Liver (tissue), 8 donors: ENCODE measurements at regions not wholly inside any gene's neighbourhood (a gene's known extent, or its start where the extent isn't known, plus 50 kb on each side); places are given as distances from the start of the nearest gene placed in this dataset.

Experiments used
- DNase-seq: peaks from one replicate; pipeline ENCODE4 v3.0.0-alpha.2; 2017; ENCODE audit warnings: low spot score
- H3K27ac ChIP-seq, 2 donors: one replicate each; pipeline ENCODE4 v1.7.0; 2013; ENCODE audit warnings: inconsistent platforms in 2 of 2, low read length in 2 of 2, control low read depth in 1 of 2, low read depth in 1 of 2, mild to moderate bottlenecking in 1 of 2
- H3K27me3 ChIP-seq, 4 donors: one replicate each; pipeline versions ENCODE4 v1.6.1 to v1.7.0; 2013; ENCODE audit warnings: low read length in 3 of 4, inconsistent platforms in 1 of 4, mild to moderate bottlenecking in 1 of 4, moderate library complexity in 1 of 4; ENCODE audit not compliant: control insufficient read depth in 4 of 4, insufficient read depth in 4 of 4
- H3K36me3 ChIP-seq, 4 donors: one replicate each; pipeline versions ENCODE4 v1.6.1 to v1.7.0; 2013; ENCODE audit warnings: low read length in 3 of 4, mild to moderate bottlenecking in 3 of 4, low read depth in 1 of 4, moderate library complexity in 1 of 4; ENCODE audit not compliant: control insufficient read depth in 4 of 4, insufficient read depth in 3 of 4
- H3K4me1 ChIP-seq, 4 donors: one replicate each; pipeline versions ENCODE4 v1.6.1 to v1.7.0; 2013; ENCODE audit warnings: low read length in 3 of 4, mild to moderate bottlenecking in 3 of 4, moderate library complexity in 1 of 4; ENCODE audit not compliant: control insufficient read depth in 4 of 4, insufficient read depth in 4 of 4
- H3K4me3 ChIP-seq, 3 donors: one replicate each; pipeline versions ENCODE4 v1.6.1 to v1.7.0; 2013; ENCODE audit warnings: low read length in 3 of 3, control low read depth in 1 of 3, low read depth in 1 of 3, mild to moderate bottlenecking in 1 of 3
- H3K9ac ChIP-seq, 2 donors: one replicate each; pipeline ENCODE4 v1.7.0; 2013; ENCODE audit warnings: low read length in 2 of 2, mild to moderate bottlenecking in 2 of 2, moderate library complexity in 2 of 2, control low read depth in 1 of 2, low read depth in 1 of 2
- H3K9me3 ChIP-seq, 4 donors: one replicate each; pipeline versions ENCODE4 v1.6.1 to v1.7.0; 2013; ENCODE audit warnings: low read length in 3 of 4; ENCODE audit not compliant: control insufficient read depth in 4 of 4
- ATF3 ChIP-seq: IDR thresholded peaks from 2 replicates; pipeline ENCODE4 v1.6.1; 2016; ENCODE audit warnings: antibody characterized with exemption
- CTCF ChIP-seq: fragments of 150-350 bp; IDR thresholded peaks from 2 replicates; pipeline ENCODE4 v1.5.1; 2017; ENCODE audit warnings: improper control_type of control experiment, low read depth, low read length; ENCODE audit not compliant: missing input control
- EGR1 ChIP-seq, 2 donors: IDR thresholded peaks; 2 replicates each; pipeline ENCODE4 v1.6.1; 2016 to 2018; ENCODE audit warnings: antibody characterized with exemption in 2 of 2, low read depth in 2 of 2
- FOXA1 ChIP-seq: IDR thresholded peaks from 2 replicates; pipeline ENCODE4 v1.6.1; 2016; ENCODE audit warnings: antibody characterized with exemption
- FOXA2 ChIP-seq: IDR thresholded peaks from 2 replicates; pipeline ENCODE4 v1.6.1; 2016; ENCODE audit warnings: antibody characterized with exemption
- GABPA ChIP-seq, 2 donors: IDR thresholded peaks in 1 of 2; conservative IDR thresholded peaks in 1 of 2; 2 replicates each; pipeline ENCODE4 v1.6.1; 2016; ENCODE audit warnings: antibody characterized with exemption in 2 of 2, mild to moderate bottlenecking in 1 of 2, moderate library complexity in 1 of 2
- HNF4A ChIP-seq, 2 donors: conservative IDR thresholded peaks; 2 replicates each; pipeline ENCODE4 v1.6.1; 2016; ENCODE audit warnings: antibody characterized with exemption in 2 of 2, mild to moderate bottlenecking in 2 of 2
- HNF4G ChIP-seq: IDR thresholded peaks from 2 replicates; pipeline ENCODE4 v1.6.1; 2016; ENCODE audit warnings: antibody characterized with exemption
- JUND ChIP-seq, 2 donors: IDR thresholded peaks; 2 replicates each; pipeline ENCODE4 v1.6.1; 2016; ENCODE audit warnings: antibody characterized with exemption in 2 of 2
- MAX ChIP-seq: IDR thresholded peaks from 2 replicates; pipeline ENCODE4 v1.6.1; 2016; ENCODE audit warnings: antibody characterized with exemption
- NR2F2 ChIP-seq: IDR thresholded peaks from 2 replicates; pipeline ENCODE4 v1.6.1; 2016; ENCODE audit warnings: antibody characterized with exemption
- RAD21 ChIP-seq, 2 donors: IDR thresholded peaks; 2 replicates each; pipeline ENCODE4 v1.6.1; 2016; ENCODE audit warnings: antibody characterized with exemption in 2 of 2, mild to moderate bottlenecking in 2 of 2
- RXRA ChIP-seq, 2 donors: IDR thresholded peaks; 2 replicates each; pipeline ENCODE4 v1.6.1; 2017 to 2018; ENCODE audit warnings: antibody characterized with exemption in 2 of 2, mild to moderate bottlenecking in 1 of 2
- SP1 ChIP-seq: IDR thresholded peaks from 2 replicates; pipeline ENCODE4 v1.6.1; 2018; ENCODE audit warnings: antibody characterized with exemption, mild to moderate bottlenecking
- TAF1 ChIP-seq: conservative IDR thresholded peaks from 2 replicates; pipeline ENCODE4 v1.6.1; 2016; ENCODE audit warnings: antibody characterized with exemption, mild to moderate bottlenecking
- YY1 ChIP-seq: IDR thresholded peaks from 2 replicates; pipeline ENCODE4 v1.6.1; 2016; ENCODE audit warnings: antibody characterized with exemption, mild to moderate bottlenecking
- ZBTB33 ChIP-seq: IDR thresholded peaks from 2 replicates; pipeline ENCODE4 v1.6.1; 2016; ENCODE audit warnings: antibody characterized with exemption
- WGBS: extraction: QIAGEN DNeasy Blood & Tissue Kit; methylation state at CpG from one replicate; pipeline ENCODE4 v1.1.7; 2013; 5-methylcytosine and 5-hydroxymethylcytosine counted together
- donor health status: healthy.
- donor health status: healthy.
- donor health status: healthy.
- donor health status: healthy.
- donor health status: healthy.

- Histone ChIP-seq H3K4me1 (no peaks in the 10 kb centered on the region), H3K9ac (no peak overlapping the region), H3K9me3 (no peaks in the 10 kb centered on the region), H3K4me3 (no peak overlapping the region), H3K27ac (no peak overlapping the region), H3K27me3 (no peaks in the 10 kb centered on the region), H3K36me3 (no peaks in the 10 kb centered on the region)
- DNase-seq: no peak
- WGBS: 75% methylated on average over 8 of the region's 8 CpGs
- no peak for TF ChIP-seq GABPA (IDR thresholded peaks at IDR 0.05 in 1 of 2, conservative IDR thresholded peaks at IDR 0.05 in 1 of 2)
- no peak for TF ChIP-seq EGR1 (IDR thresholded peaks at IDR 0.05; ENCODE audit: low read depth in 2 of 2)
- no peak for TF ChIP-seq ZBTB33
- no peak for TF ChIP-seq MAX
- no peak for TF ChIP-seq HNF4A (conservative IDR thresholded peaks at IDR 0.05)
- TF ChIP-seq CTCF: no peak
- TF ChIP-seq ATF3: no peak
- TF ChIP-seq HNF4G: no peak
- no peak for TF ChIP-seq RAD21 (IDR thresholded peaks at IDR 0.05)
- no peak for TF ChIP-seq NR2F2
- TF ChIP-seq FOXA1: no peak
- TF ChIP-seq RXRA (IDR thresholded peaks at IDR 0.05): no peak
- no peak for TF ChIP-seq JUND (IDR thresholded peaks at IDR 0.05)
- TF ChIP-seq TAF1: no peak
- no peak for TF ChIP-seq YY1
- TF ChIP-seq FOXA2: no peak
- no peak for TF ChIP-seq SP1
These were observed 326.9 kb downstream of the DUSP10 start for GRCh38 chr1:221414772-221415539.

- TF ChIP-seq CTCF (no peak), JUND (IDR thresholded peaks at IDR 0.05) (peak in 1 of 2 donors; percentile 20), HNF4A (conservative IDR thresholded peaks at IDR 0.05) (no peak)
- WGBS: 68% methylated on average over 1 of the region's 1 CpG
- no peaks in the 10 kb centered on the region for H3K27me3 ChIP-seq
These were observed 326.2 kb downstream of the DUSP10 start for GRCh38 chr1:221415651-221416050.

More at GRCh38 chr1:221415651-221416050, 326.2 kb downstream of the DUSP10 start:
- no peak overlapping the region for H3K27ac ChIP-seq
- DNase-seq: no peak
- no peak overlapping the region for H3K4me3 ChIP-seq
- no peaks in the 10 kb centered on the region for H3K36me3 ChIP-seq
- no peak overlapping the region for H3K9ac ChIP-seq
- H3K4me1 ChIP-seq: no peaks in the 10 kb centered on the region
- no peaks in the 10 kb centered on the region for H3K9me3 ChIP-seq
